Uterus (tissue), 2 donors: ENCODE measurements at regions not wholly inside any gene's neighbourhood (a gene's known extent, or its start where the extent isn't known, plus 50 kb on each side); places are given as distances from the start of the nearest gene placed in this dataset.

Source experiments
- POLR2A ChIP-seq, 2 donors: fragments of 450-650 bp; IDR thresholded peaks; one replicate each; pipeline ENCODE4 v1.6.1; 2016; ENCODE audit warnings: antibody characterized with exemption in 2 of 2, mild to moderate bottlenecking in 1 of 2, moderate library complexity in 1 of 2
- TF ChIP-seq, protein P1 (sequence below), 4 experiments: fragments of 200-600 bp in 2 of 4; fragments of 450-650 bp in 2 of 4; sonication (generic) in 2 of 4; IDR thresholded peaks; one replicate each; pipeline ENCODE4 v1.5.1; 2016 to 2019; ENCODE audit warnings: antibody characterized with exemption in 4 of 4, mild to moderate bottlenecking in 2 of 4, moderate library complexity in 1 of 4

DNA sequence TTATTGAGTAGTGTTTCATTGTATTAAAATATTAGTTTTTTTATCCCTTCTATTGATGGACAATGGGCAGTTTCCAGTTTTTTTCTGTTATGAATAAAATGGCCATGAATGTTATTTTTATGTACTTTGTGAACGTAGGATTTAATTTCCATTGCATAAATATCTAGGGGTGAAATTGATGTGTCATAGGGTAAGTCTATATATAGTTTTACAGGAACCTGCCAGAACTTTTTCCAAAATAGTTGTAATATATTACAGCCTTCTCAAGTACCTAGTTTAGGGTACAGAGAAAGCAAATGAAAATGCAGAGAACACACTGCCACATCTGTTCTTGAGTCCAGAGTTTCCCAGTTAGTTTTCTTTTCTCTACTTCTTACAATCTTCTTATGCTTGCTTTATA is 378.6 kb downstream of the MEIS1 start:
- TF ChIP-seq, protein P1, sequence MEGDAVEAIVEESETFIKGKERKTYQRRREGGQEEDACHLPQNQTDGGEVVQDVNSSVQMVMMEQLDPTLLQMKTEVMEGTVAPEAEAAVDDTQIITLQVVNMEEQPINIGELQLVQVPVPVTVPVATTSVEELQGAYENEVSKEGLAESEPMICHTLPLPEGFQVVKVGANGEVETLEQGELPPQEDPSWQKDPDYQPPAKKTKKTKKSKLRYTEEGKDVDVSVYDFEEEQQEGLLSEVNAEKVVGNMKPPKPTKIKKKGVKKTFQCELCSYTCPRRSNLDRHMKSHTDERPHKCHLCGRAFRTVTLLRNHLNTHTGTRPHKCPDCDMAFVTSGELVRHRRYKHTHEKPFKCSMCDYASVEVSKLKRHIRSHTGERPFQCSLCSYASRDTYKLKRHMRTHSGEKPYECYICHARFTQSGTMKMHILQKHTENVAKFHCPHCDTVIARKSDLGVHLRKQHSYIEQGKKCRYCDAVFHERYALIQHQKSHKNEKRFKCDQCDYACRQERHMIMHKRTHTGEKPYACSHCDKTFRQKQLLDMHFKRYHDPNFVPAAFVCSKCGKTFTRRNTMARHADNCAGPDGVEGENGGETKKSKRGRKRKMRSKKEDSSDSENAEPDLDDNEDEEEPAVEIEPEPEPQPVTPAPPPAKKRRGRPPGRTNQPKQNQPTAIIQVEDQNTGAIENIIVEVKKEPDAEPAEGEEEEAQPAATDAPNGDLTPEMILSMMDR (IDR thresholded peaks at IDR 0.05), result no peak
- TF ChIP-seq POLR2A (IDR thresholded peaks at IDR 0.05), result no peak
